ENCODE measurements at regions not wholly inside any gene's neighbourhood (a gene's known extent, or its start where the extent isn't known, plus 50 kb on each side); places are given as distances from the start of the nearest gene placed in this dataset.
"Not testable (repeated sequence)": the region's sequence is repeated elsewhere in the genome, so short reads cannot be mapped to it uniquely, and the experiment has no call there.

GRCh38 chr15:79740561-79740960 is 156.3 kb downstream of the MTHFS start:
- Mint-ChIP-seq H3K27me3 (peaks cover 0 to 4% of the 10 kb centered on the region in 2 donors), H3K27ac (no peak overlapping the region), H3K4me1 (no peaks in the 10 kb centered on the region), H3K4me3 (no peak overlapping the region), H3K36me3 (no peaks in the 10 kb centered on the region), H3K9me3 (peaks cover 0 to 6% (median 4%) of the 10 kb centered on the region in 3 donors)
- ATAC-seq (replicated peaks in 1 of 4) (no peak), DNase-seq (no peak)
- ChIA-PET CTCF (no interaction called here), POLR2A (no interaction called here)
- H3K27me3 ChIP-seq (replicated peaks in 1 of 2; ENCODE audit: control insufficient read depth in 2 of 2, extremely low read depth in 1 of 2, insufficient read depth in 2 of 2, low read length in 1 of 2): peaks cover 3 to 4% of the 10 kb centered on the region in 2 experiments
- no peak overlapping the region for H3K27ac ChIP-seq (ENCODE audit: low read length)
- no peak overlapping the region for H3K4me3 ChIP-seq (ENCODE audit: control insufficient read depth in 1 of 2, extremely low read depth in 1 of 2, low read length in 1 of 2)
- no peaks in the 10 kb centered on the region for H3K9me3 ChIP-seq
- H3K36me3 ChIP-seq (ENCODE audit: control insufficient read depth in 2 of 2, extremely low read depth in 1 of 2, insufficient read depth in 1 of 2, low read length in 1 of 2): no peaks in the 10 kb centered on the region
- WGBS (ENCODE audit: insufficient coverage): no CpG with 5 or more reads among the region's 2 CpGs
- H3K4me1 ChIP-seq (ENCODE audit: control insufficient read depth in 1 of 2, extremely low read depth in 1 of 2, insufficient read depth in 2 of 2, low read length in 2 of 2): no peaks in the 10 kb centered on the region

GRCh38 chr15:79743032-79743431 is 153.8 kb downstream of the MTHFS start:
- Histone ChIP-seq H3K27ac (ENCODE audit: low read length) (no peak overlapping the region), H3K27me3 (replicated peaks in 1 of 2; ENCODE audit: control insufficient read depth in 2 of 2, extremely low read depth in 1 of 2, insufficient read depth in 2 of 2, low read length in 1 of 2) (peaks cover 3 to 4% of the 10 kb centered on the region in 2 experiments), H3K4me3 (ENCODE audit: control insufficient read depth in 1 of 2, extremely low read depth in 1 of 2, low read length in 1 of 2) (no peak overlapping the region), H3K4me1 (ENCODE audit: control insufficient read depth in 1 of 2, extremely low read depth in 1 of 2, insufficient read depth in 2 of 2, low read length in 2 of 2) (no peaks in the 10 kb centered on the region), H3K9me3 (no peaks in the 10 kb centered on the region), H3K36me3 (ENCODE audit: control insufficient read depth in 2 of 2, extremely low read depth in 1 of 2, insufficient read depth in 1 of 2, low read length in 1 of 2) (no peaks in the 10 kb centered on the region)
- DNase-seq (no peak), ATAC-seq (replicated peaks in 1 of 4) (no peak)
- 90% methylated on average over 3 of the region's 10 CpGs for WGBS (ENCODE audit: insufficient coverage)
- CTCF ChIA-PET: no interaction called here
- Mint-ChIP-seq H3K36me3 (no peaks in the 10 kb centered on the region), H3K9me3 (peaks cover 0 to 6% (median 4%) of the 10 kb centered on the region in 3 donors), H3K27me3 (no peaks in the 10 kb centered on the region), H3K27ac (no peak overlapping the region), H3K4me1 (no peaks in the 10 kb centered on the region), H3K4me3 (no peak overlapping the region)
- POLR2A ChIA-PET: no interaction called here

GRCh38 chr15:79744485-79744884 is 152.3 kb downstream of the MTHFS start:
- H3K4me1 Mint-ChIP-seq; H3K4me1 ChIP-seq (ENCODE audit: control insufficient read depth in 1 of 2, extremely low read depth in 1 of 2, insufficient read depth in 2 of 2, low read length in 2 of 2); H3K36me3 Mint-ChIP-seq; CTCF ChIA-PET; H3K9me3 Mint-ChIP-seq; H3K36me3 ChIP-seq (ENCODE audit: control insufficient read depth in 2 of 2, extremely low read depth in 1 of 2, insufficient read depth in 1 of 2, low read length in 1 of 2); H3K27me3 Mint-ChIP-seq; H3K4me3 Mint-ChIP-seq; H3K4me3 ChIP-seq (ENCODE audit: control insufficient read depth in 1 of 2, extremely low read depth in 1 of 2, low read length in 1 of 2); DNase-seq; POLR2A ChIA-PET; H3K27ac Mint-ChIP-seq; H3K27me3 ChIP-seq (replicated peaks in 1 of 2; ENCODE audit: control insufficient read depth in 2 of 2, extremely low read depth in 1 of 2, insufficient read depth in 2 of 2, low read length in 1 of 2); ATAC-seq (replicated peaks in 1 of 4); H3K9me3 ChIP-seq; H3K27ac ChIP-seq (ENCODE audit: low read length): not testable (repeated sequence)
- no CpG with 5 or more reads among the region's 3 CpGs for WGBS (ENCODE audit: insufficient coverage)

GRCh38 chr15:79756365-79756764 is 140.4 kb downstream of the MTHFS start:
- CTCF ChIA-PET: no interaction called here
- no CpG with 5 or more reads among the region's 4 CpGs for WGBS (ENCODE audit: insufficient coverage)
- no peaks in the 10 kb centered on the region for H3K4me1 ChIP-seq (ENCODE audit: control insufficient read depth in 1 of 2, extremely low read depth in 1 of 2, insufficient read depth in 2 of 2, low read length in 2 of 2)
- H3K36me3 ChIP-seq (ENCODE audit: control insufficient read depth in 2 of 2, extremely low read depth in 1 of 2, insufficient read depth in 1 of 2, low read length in 1 of 2): no peaks in the 10 kb centered on the region
- no peaks in the 10 kb centered on the region for H3K4me1 Mint-ChIP-seq
- peaks cover 2 to 6% (median 2%) of the 10 kb centered on the region in 3 donors for H3K9me3 Mint-ChIP-seq
- H3K4me3 ChIP-seq (ENCODE audit: control insufficient read depth in 1 of 2, extremely low read depth in 1 of 2, low read length in 1 of 2): no peak overlapping the region
- H3K27ac Mint-ChIP-seq: no peak overlapping the region
- DNase-seq (no peak), ATAC-seq (replicated peaks in 1 of 4) (no peak)
- no peak overlapping the region for H3K27ac ChIP-seq (ENCODE audit: low read length)
- no peaks in the 10 kb centered on the region for H3K9me3 ChIP-seq
- peaks cover 13 to 19% of the 10 kb centered on the region in 2 donors for H3K27me3 Mint-ChIP-seq
- peaks cover 0 to 31% of the 10 kb centered on the region in 2 experiments for H3K27me3 ChIP-seq (replicated peaks in 1 of 2; ENCODE audit: control insufficient read depth in 2 of 2, extremely low read depth in 1 of 2, insufficient read depth in 2 of 2, low read length in 1 of 2)
- H3K4me3 Mint-ChIP-seq: no peak overlapping the region
- POLR2A ChIA-PET: no interaction called here
- no peaks in the 10 kb centered on the region for H3K36me3 Mint-ChIP-seq

- no peaks in the 10 kb centered on the region for H3K4me1 Mint-ChIP-seq
- no peak overlapping the region for H3K4me3 Mint-ChIP-seq
- Histone ChIP-seq H3K27ac (ENCODE audit: low read length) (no peak overlapping the region), H3K27me3 (replicated peaks in 1 of 2; ENCODE audit: control insufficient read depth in 2 of 2, extremely low read depth in 1 of 2, insufficient read depth in 2 of 2, low read length in 1 of 2) (peaks cover 0 to 7% of the 10 kb centered on the region in 2 experiments), H3K9me3 (no peaks in the 10 kb centered on the region), H3K36me3 (ENCODE audit: control insufficient read depth in 2 of 2, extremely low read depth in 1 of 2, insufficient read depth in 1 of 2, low read length in 1 of 2) (no peaks in the 10 kb centered on the region), H3K4me3 (ENCODE audit: control insufficient read depth in 1 of 2, extremely low read depth in 1 of 2, low read length in 1 of 2) (no peak overlapping the region), H3K4me1 (ENCODE audit: control insufficient read depth in 1 of 2, extremely low read depth in 1 of 2, insufficient read depth in 2 of 2, low read length in 2 of 2) (no peaks in the 10 kb centered on the region)
- ChIA-PET POLR2A (no interaction called here), CTCF (interaction anchor here in 1 of 2 donors (0.5 kb wide), 1 partner anchor 263 kb away, joined by 5 read pairs; no protein-coding TSS in a partner anchor)
- H3K9me3 Mint-ChIP-seq: peaks cover 7 to 15% (median 10%) of the 10 kb centered on the region in 3 donors
- no peak for DNase-seq
- WGBS (ENCODE audit: insufficient coverage): no CpG with 5 or more reads among the region's 4 CpGs
- H3K27ac Mint-ChIP-seq: no peak overlapping the region
- peaks cover 4% of the 10 kb centered on the region for H3K36me3 Mint-ChIP-seq
- no peak for ATAC-seq (replicated peaks in 1 of 4)
- peaks cover 18 to 32% of the 10 kb centered on the region in 2 donors for H3K27me3 Mint-ChIP-seq
These were observed 131.7 kb downstream of the MTHFS start for GRCh38 chr15:79765081-79765480.

GRCh38 chr15:79769069-79769481 is 127.7 kb downstream of the MTHFS start:
- CTCF ChIA-PET: no interaction called here
- Histone ChIP-seq H3K9me3 (no peaks in the 10 kb centered on the region), H3K27ac (ENCODE audit: low read length) (no peak overlapping the region), H3K4me3 (ENCODE audit: control insufficient read depth in 1 of 2, extremely low read depth in 1 of 2, low read length in 1 of 2) (no peak overlapping the region), H3K27me3 (replicated peaks in 1 of 2; ENCODE audit: control insufficient read depth in 2 of 2, extremely low read depth in 1 of 2, insufficient read depth in 2 of 2, low read length in 1 of 2) (no peaks in the 10 kb centered on the region), H3K4me1 (ENCODE audit: control insufficient read depth in 1 of 2, extremely low read depth in 1 of 2, insufficient read depth in 2 of 2, low read length in 2 of 2) (no peaks in the 10 kb centered on the region), H3K36me3 (ENCODE audit: control insufficient read depth in 2 of 2, extremely low read depth in 1 of 2, insufficient read depth in 1 of 2, low read length in 1 of 2) (no peaks in the 10 kb centered on the region)
- H3K36me3 Mint-ChIP-seq: no peaks in the 10 kb centered on the region
- DNase-seq (peak in 1 of 35 experiments; percentile 16), ATAC-seq (replicated peaks in 1 of 4) (no peak)
- no peaks in the 10 kb centered on the region for H3K9me3 Mint-ChIP-seq
- H3K4me1 Mint-ChIP-seq: no peaks in the 10 kb centered on the region
- no peak overlapping the region for H3K4me3 Mint-ChIP-seq
- H3K27ac Mint-ChIP-seq: no peak overlapping the region
- peaks cover 11 to 14% of the 10 kb centered on the region in 2 donors for H3K27me3 Mint-ChIP-seq
- WGBS (ENCODE audit: insufficient coverage): 95% methylated on average over 3 of the region's 4 CpGs
- POLR2A ChIA-PET: no interaction called here

Measured in T-cell (primary cell).